ENCODE measurements at regions not wholly inside any gene's neighbourhood (a gene's known extent, or its start where the extent isn't known, plus 50 kb on each side); places are given as distances from the start of the nearest gene placed in this dataset.

DNA sequence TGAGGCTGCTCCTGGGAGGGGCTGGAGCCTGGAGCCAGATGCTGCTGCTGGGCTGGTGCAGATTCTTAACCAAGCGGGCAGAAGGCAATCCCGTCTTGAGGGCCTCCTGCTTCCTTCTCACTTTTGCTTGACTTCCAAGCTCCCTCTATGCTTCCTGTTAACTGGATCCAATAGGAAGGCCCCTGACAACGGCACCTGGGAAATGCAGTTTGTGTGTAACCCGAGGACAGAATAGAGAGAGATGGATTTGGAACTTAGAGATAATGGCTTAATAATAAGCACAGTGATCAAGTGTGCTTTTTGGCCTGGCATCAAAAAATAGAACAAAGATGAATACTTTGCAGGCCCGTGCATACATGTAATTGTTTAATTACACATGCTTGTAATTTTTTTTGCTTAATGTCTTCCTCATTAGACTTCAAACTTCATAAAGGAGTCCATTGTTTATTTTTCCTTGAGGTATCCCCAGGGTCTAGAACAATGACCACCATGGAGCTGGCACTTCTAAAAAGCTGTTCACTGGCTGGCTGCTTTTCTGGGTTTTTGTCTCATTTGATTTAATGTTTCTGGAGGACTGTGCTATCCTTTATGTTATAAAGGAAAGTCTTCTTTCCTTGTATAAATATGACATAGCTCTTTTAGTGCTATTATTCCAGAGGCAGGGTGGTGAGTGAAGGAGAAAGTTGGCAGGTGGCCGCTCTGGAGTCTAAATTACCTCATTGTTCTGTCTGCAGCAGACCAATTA lies 63.3 kb upstream of the MITF start:
- intact Hi-C loops (cut with micrococcal nuclease): loop anchor here (2.0 kb wide), 1 partner anchor 61 kb away; no protein-coding TSS in a partner anchor
- CTCF ChIA-PET: interaction anchor here (1.0 to 2.1 kb wide), 6 partner anchors 11 to 555 kb away, joined by 3 to 7 read pairs (median 4); no protein-coding TSS in a partner anchor
- Histone ChIP-seq H3K4me3 (replicated peaks in 1 of 3; ENCODE audit: insufficient read depth in 1 of 3, low read depth in 1 of 3, low read length in 3 of 3) (no peak overlapping the region), H3K4me2 (ENCODE audit: insufficient read depth, low read length) (no peak overlapping the region), H4K20me1 (replicated peaks; ENCODE audit: control insufficient read depth, extremely low read depth, insufficient read depth, low read length) (no peaks in the 10 kb centered on the region), H3K27ac (ENCODE audit: insufficient read depth, low read depth, low read length) (no peak overlapping the region), H3K9me1 (replicated peaks; ENCODE audit: control insufficient read depth, extremely low read depth, insufficient read depth, low read length) (no peaks in the 10 kb centered on the region), H3K4me1 (ENCODE audit: control insufficient read depth, extremely low read depth, insufficient read depth, low read length) (no peaks in the 10 kb centered on the region), H2AFZ (ENCODE audit: low read depth, low read length) (no peak overlapping the region), H3K79me2 (ENCODE audit: control insufficient read depth, insufficient read depth, low read length) (no peaks in the 10 kb centered on the region), H3K9ac (replicated peaks; ENCODE audit: extremely low read depth, insufficient read depth, low read length) (no peak overlapping the region), H3K27me3 (ENCODE audit: control insufficient read depth in 2 of 2, insufficient read depth in 2 of 2, low read length in 2 of 2) (peaks cover under 1 to 3% of the 10 kb centered on the region in 2 experiments), H3K9me3 (replicated peaks; ENCODE audit: control insufficient read depth, insufficient read depth, low read length) (no peaks in the 10 kb centered on the region), H3K36me3 (ENCODE audit: control insufficient read depth in 2 of 2, extremely low read depth in 1 of 2, insufficient read depth in 2 of 2, low read length in 2 of 2) (no peaks in the 10 kb centered on the region)
- TF ChIP-seq POLR2AphosphoS5 (IDR thresholded peaks at IDR 0.05; ENCODE audit: insufficient read depth, low read depth, low read length) (no peak), JUN (IDR thresholded peaks at IDR 0.05; ENCODE audit: borderline replicate concordance, insufficient read depth, insufficient read length, low read depth) (no peak), CTCF (IDR thresholded peaks at IDR 0.05; ENCODE audit: extremely low read depth in 1 of 2, insufficient read depth in 1 of 2, low read depth in 1 of 2, low read length in 2 of 2) (no peak), POLR2A (IDR thresholded peaks at IDR 0.05; ENCODE audit: low read depth, low read length) (no peak), MYC (IDR thresholded peaks at IDR 0.05; ENCODE audit: low read depth, low read length) (no peak), GATA2 (IDR thresholded peaks at IDR 0.05; ENCODE audit: insufficient read depth, insufficient read length, low read depth, low read length) (no peak), EZH2 (IDR thresholded peaks at IDR 0.05; ENCODE audit: borderline replicate concordance, low read depth, low read length, severe bottlenecking) (no peak), FOS (IDR thresholded peaks at IDR 0.05; ENCODE audit: borderline replicate concordance, insufficient read depth, low read length) (no peak)
- TF ChIP-seq, protein P1, sequence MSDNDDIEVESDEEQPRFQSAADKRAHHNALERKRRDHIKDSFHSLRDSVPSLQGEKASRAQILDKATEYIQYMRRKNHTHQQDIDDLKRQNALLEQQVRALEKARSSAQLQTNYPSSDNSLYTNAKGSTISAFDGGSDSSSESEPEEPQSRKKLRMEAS (IDR thresholded peaks at IDR 0.05; ENCODE audit: insufficient read depth, insufficient read length): no peak
- FAIRE-seq (no peak), DNase-seq (ENCODE audit: low read depth, low spot score) (peak; percentile 55)
- no TSS peak for BruUV-seq (replicated peaks)
- dilution Hi-C loops (cut with MboI; ENCODE audit: extremely low pct_ligation_motif_present, low sequenced_read_pairs): no loop called here
- POLR2A ChIA-PET: no interaction called here

Data from endothelial cell of umbilical vein (primary cell).